AG09319 (cell line): ENCODE measurements at regions not wholly inside any gene's neighbourhood (a gene's known extent, or its start where the extent isn't known, plus 50 kb on each side); places are given as distances from the start of the nearest gene placed in this dataset.

Experiments used
- DNase-seq: peaks from one replicate; pipeline ENCODE4 v3.0.0-alpha.2; 2010; ENCODE audit warnings: low read depth; ENCODE audit errors: extremely low read depth
- TF ChIP-seq, protein P1 (sequence below): IDR thresholded peaks from 2 replicates; pipeline ENCODE4 v1.5.1; 2011; ENCODE audit warnings: low read depth, mild to moderate bottlenecking, inconsistent platforms, low read length, moderate library complexity

- TF ChIP-seq, protein P1, sequence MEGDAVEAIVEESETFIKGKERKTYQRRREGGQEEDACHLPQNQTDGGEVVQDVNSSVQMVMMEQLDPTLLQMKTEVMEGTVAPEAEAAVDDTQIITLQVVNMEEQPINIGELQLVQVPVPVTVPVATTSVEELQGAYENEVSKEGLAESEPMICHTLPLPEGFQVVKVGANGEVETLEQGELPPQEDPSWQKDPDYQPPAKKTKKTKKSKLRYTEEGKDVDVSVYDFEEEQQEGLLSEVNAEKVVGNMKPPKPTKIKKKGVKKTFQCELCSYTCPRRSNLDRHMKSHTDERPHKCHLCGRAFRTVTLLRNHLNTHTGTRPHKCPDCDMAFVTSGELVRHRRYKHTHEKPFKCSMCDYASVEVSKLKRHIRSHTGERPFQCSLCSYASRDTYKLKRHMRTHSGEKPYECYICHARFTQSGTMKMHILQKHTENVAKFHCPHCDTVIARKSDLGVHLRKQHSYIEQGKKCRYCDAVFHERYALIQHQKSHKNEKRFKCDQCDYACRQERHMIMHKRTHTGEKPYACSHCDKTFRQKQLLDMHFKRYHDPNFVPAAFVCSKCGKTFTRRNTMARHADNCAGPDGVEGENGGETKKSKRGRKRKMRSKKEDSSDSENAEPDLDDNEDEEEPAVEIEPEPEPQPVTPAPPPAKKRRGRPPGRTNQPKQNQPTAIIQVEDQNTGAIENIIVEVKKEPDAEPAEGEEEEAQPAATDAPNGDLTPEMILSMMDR = no peak
- no peak for DNase-seq
Measured at GRCh38 chr18:68323921-68324320, 391.0 kb downstream of the TMX3 start.

GRCh38 chr18:68316636-68317035 is 398.3 kb downstream of the TMX3 start:
- TF ChIP-seq, protein P1 = no peak
- no peak for DNase-seq

DNA sequence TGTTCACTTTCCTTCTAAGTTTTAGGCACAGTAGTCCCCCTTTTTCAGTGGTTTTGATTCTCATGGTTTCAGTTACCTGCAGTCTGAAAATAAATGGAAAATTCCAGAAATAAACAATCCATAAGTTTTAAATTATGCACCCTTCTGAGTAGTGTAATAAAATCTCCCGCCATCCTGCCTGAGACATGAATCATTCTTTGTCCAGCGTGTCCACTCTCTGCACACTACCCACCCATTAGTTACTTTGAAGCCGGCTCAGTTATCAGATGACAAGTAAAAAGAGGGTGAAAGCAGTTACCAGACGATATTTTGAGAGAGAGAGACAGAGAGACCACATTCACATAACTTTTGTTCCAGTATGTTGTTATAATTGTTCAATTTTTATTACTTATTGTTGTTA is 400.5 kb downstream of the TMX3 start:
- DNase-seq = peak; percentile 22
- TF ChIP-seq, protein P1 = no peak

DNA sequence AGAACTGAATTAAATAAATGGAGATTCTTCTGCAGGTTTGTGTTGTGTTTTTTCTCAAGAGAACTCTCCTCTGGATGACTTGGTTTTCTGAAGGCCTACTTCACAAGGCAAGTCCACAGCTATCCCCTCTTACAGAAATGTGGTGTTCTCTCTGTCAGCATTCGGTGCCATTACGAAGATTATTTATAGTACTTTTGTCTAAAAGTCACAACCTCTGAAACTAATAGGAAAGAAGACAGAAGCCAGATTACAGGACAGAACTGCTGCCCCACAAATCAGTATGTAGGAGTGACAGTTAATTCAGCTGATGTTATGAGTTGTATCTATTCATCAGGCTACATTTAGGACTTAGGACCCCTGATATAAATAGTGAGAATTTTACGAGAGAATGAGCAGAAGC is 413.5 kb downstream of the TMX3 start:
- TF ChIP-seq, protein P1 = no peak
- DNase-seq = no peak

DNA sequence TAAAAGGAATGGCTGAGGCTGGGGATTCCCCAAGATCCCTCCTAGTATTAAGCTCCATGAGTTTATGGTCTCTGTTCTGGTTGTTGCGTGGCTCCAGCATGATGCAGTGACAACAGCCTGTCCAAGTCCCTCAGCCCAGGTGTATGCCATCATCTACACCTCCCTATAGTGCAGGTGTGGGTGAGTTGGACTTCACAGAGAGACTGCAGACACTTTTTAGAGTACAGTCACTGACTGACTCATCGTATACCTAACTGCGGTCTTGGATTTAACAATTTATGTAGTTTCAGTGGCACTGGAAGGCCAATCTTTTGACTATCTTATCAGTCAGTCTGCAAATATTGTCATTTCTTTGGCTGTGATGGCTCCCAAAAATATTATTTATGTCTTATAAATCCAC is 415.0 kb downstream of the TMX3 start:
- TF ChIP-seq, protein P1 = no peak
- DNase-seq = no peak

GRCh38 chr18:68298330-68298729 is 416.6 kb downstream of the TMX3 start:
- TF ChIP-seq, protein P1 = no peak
- no peak for DNase-seq

DNA sequence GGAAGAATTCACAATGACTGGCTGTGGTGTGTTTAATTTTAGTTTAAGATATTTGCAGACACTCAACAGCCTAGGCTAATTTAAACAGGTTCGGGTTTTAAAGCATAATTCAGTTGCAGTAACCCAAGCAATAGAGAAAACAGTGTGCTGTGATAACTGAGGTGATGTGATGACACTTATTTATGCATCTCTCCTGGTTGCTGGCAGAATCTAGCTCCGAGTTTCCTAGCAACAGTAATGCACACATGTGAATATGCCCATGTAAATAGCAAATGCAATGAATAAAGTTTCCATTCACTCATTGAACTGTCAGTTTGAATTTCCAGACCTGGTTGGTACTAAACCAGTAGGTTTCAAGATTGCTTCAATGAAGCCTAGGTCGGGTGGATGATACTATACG is 426.5 kb downstream of the TMX3 start:
- no peak for DNase-seq
- TF ChIP-seq, protein P1 = no peak
